ENCODE measurements at regions not wholly inside any gene's neighbourhood (a gene's known extent, or its start where the extent isn't known, plus 50 kb on each side); places are given as distances from the start of the nearest gene placed in this dataset.

GRCh38 chr2:220544049-220544448 is 916.6 kb downstream of the SLC4A3 start:
- no peak overlapping the region for H3K27ac ChIP-seq
- TF ChIP-seq CTCF (IDR thresholded peaks at IDR 0.05) = no peak
- TF ChIP-seq ZFX (IDR thresholded peaks at IDR 0.05; ENCODE audit: borderline replicate concordance) = no peak

- TF ChIP-seq CTCF (IDR thresholded peaks at IDR 0.05) (no peak), ZFX (IDR thresholded peaks at IDR 0.05; ENCODE audit: borderline replicate concordance) (no peak)
- no peak overlapping the region for H3K27ac ChIP-seq
Measured at GRCh38 chr2:220550995-220551700, 923.7 kb downstream of the SLC4A3 start.

GRCh38 chr2:220552790-220553535 is 925.5 kb downstream of the SLC4A3 start:
- TF ChIP-seq CTCF (IDR thresholded peaks at IDR 0.05) (no peak), ZFX (IDR thresholded peaks at IDR 0.05; ENCODE audit: borderline replicate concordance) (no peak)
- no peak overlapping the region for H3K27ac ChIP-seq

- TF ChIP-seq CTCF (IDR thresholded peaks at IDR 0.05) (no peak), ZFX (IDR thresholded peaks at IDR 0.05; ENCODE audit: borderline replicate concordance) (no peak)
- no peak overlapping the region for H3K27ac ChIP-seq
Measured at GRCh38 chr2:220555961-220556630, 928.7 kb downstream of the SLC4A3 start.

- no peak overlapping the region for H3K27ac ChIP-seq
- no peak for TF ChIP-seq CTCF (IDR thresholded peaks at IDR 0.05)
- no peak for TF ChIP-seq ZFX (IDR thresholded peaks at IDR 0.05; ENCODE audit: borderline replicate concordance)
Measured at GRCh38 chr2:220556658-220557057, 929.2 kb downstream of the SLC4A3 start.

- no peak for TF ChIP-seq ZFX (IDR thresholded peaks at IDR 0.05; ENCODE audit: borderline replicate concordance)
- H3K27ac ChIP-seq = no peak overlapping the region
Measured at GRCh38 chr2:220560192-220560591, 932.8 kb downstream of the SLC4A3 start.

- TF ChIP-seq CTCF (IDR thresholded peaks at IDR 0.05) (no peak), ZFX (IDR thresholded peaks at IDR 0.05; ENCODE audit: borderline replicate concordance) (no peak)
- no peak overlapping the region for H3K27ac ChIP-seq
Measured at GRCh38 chr2:220562375-220563140, 935.1 kb downstream of the SLC4A3 start.

Data from 22Rv1 (cell line).